GM21360 (cell line): ENCODE measurements at regions not wholly inside any gene's neighbourhood (a gene's known extent, or its start where the extent isn't known, plus 50 kb on each side); places are given as distances from the start of the nearest gene placed in this dataset.

Experiments used
- ATAC-seq: cut with Tn5 transposase; IDR thresholded peaks from one replicate; pipeline ENCODE4 v1.9.1; 2021; ENCODE audit warnings: mild to moderate bottlenecking, moderate library complexity; ENCODE audit not compliant: unreplicated experiment

GRCh38 chr2:191738003-191738402 is 60.1 kb downstream of the NABP1 start:
- ATAC-seq, result no peak

GRCh38 chr2:191738667-191739066 is 60.7 kb downstream of the NABP1 start:
- ATAC-seq, result no peak

GRCh38 chr2:191739194-191739593 is 61.3 kb downstream of the NABP1 start:
- no peak for ATAC-seq

- ATAC-seq, result peak; percentile 97
These were observed 62.1 kb downstream of the NABP1 start for GRCh38 chr2:191740016-191740419.

GRCh38 chr2:191740759-191741158 is 62.8 kb downstream of the NABP1 start:
- ATAC-seq, result no peak

- no peak for ATAC-seq
These were observed 68.6 kb downstream of the NABP1 start for GRCh38 chr2:191746346-191747169.

GRCh38 chr2:191747170-191747530 is 69.2 kb downstream of the NABP1 start:
- ATAC-seq, result no peak

GRCh38 chr2:191748059-191748461 is 70.1 kb downstream of the NABP1 start:
- peak; percentile 43 for ATAC-seq

GRCh38 chr2:191748528-191749180 is 70.7 kb downstream of the NABP1 start:
- peak; percentile 86 for ATAC-seq

- no peak for ATAC-seq
These were observed 71.2 kb downstream of the NABP1 start for GRCh38 chr2:191749181-191749540.

GRCh38 chr2:191754103-191754502 is 76.2 kb downstream of the NABP1 start:
- no peak for ATAC-seq

GRCh38 chr2:191756761-191757160 is 78.8 kb downstream of the NABP1 start:
- no peak for ATAC-seq

GRCh38 chr2:191757208-191757607 is 79.3 kb downstream of the NABP1 start:
- no peak for ATAC-seq

- ATAC-seq, result peak; percentile 100
These were observed 80.9 kb downstream of the NABP1 start for GRCh38 chr2:191758518-191759507.

GRCh38 chr2:191759680-191760079 is 81.7 kb downstream of the NABP1 start:
- no peak for ATAC-seq

- no peak for ATAC-seq
These were observed 82.8 kb downstream of the NABP1 start for GRCh38 chr2:191760655-191761262.

- ATAC-seq, result no peak
These were observed 73.8 kb downstream of the CAVIN2 start for GRCh38 chr2:191773136-191773535.

GRCh38 chr2:191777351-191777750 is 69.5 kb downstream of the CAVIN2 start:
- ATAC-seq, result no peak

GRCh38 chr2:191778041-191778440 is 68.8 kb downstream of the CAVIN2 start:
- ATAC-seq, result no peak

GRCh38 chr2:191782351-191782750 is 64.5 kb downstream of the CAVIN2 start:
- no peak for ATAC-seq

GRCh38 chr2:191783416-191783815 is 63.5 kb downstream of the CAVIN2 start:
- peak; percentile 76 for ATAC-seq
